Sigmoid colon (tissue), 4 donors: ENCODE measurements at regions not wholly inside any gene's neighbourhood (a gene's known extent, or its start where the extent isn't known, plus 50 kb on each side); places are given as distances from the start of the nearest gene placed in this dataset.

Source experiments
- EP300 ChIP-seq, 4 donors: sonication (generic); formaldehyde crosslinking; IDR thresholded peaks; one replicate each; pipeline ENCODE4 v1.6.1; 2017; ENCODE audit warnings: antibody characterized with exemption in 4 of 4
- POLR2A ChIP-seq, 2 donors: fragments of 450-650 bp; IDR thresholded peaks; one replicate each; pipeline ENCODE4 v1.6.1; 2016; ENCODE audit warnings: antibody characterized with exemption in 2 of 2, mild to moderate bottlenecking in 2 of 2, moderate library complexity in 2 of 2
- POLR2AphosphoS5 ChIP-seq, 4 donors: sonication (generic); formaldehyde crosslinking; IDR thresholded peaks; one replicate each; pipeline ENCODE4 v1.6.1; 2017; ENCODE audit warnings: antibody characterized with exemption in 4 of 4
- TF ChIP-seq, protein P1 (sequence below), 4 experiments: fragments of 450-650 bp in 3 of 4; fragments of 200-600 bp in 1 of 4; IDR thresholded peaks; one replicate each; pipeline ENCODE4 v1.5.1; 2016 to 2019; ENCODE audit warnings: antibody characterized with exemption in 4 of 4, mild to moderate bottlenecking in 3 of 4, moderate library complexity in 2 of 4

DNA sequence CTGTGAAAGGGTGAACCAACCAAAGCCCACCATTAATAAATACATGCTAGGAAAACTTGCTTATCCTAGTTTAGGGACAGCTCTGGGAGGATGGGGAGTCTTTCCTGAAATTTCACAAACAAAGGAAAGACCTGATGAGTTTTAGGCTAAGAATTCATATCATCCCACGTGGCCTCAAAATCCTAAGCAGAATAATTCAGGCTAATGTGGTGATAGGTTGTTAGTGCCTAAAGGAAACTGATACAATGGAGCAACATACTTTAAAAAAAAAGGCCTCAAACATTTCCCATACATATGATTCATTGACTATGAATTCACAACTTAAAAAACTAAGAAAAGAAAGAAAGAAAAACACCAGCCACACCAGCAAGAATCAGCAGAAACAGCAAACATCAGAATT is 126.9 kb upstream of the CNTN4 start:
- TF ChIP-seq, protein P1, sequence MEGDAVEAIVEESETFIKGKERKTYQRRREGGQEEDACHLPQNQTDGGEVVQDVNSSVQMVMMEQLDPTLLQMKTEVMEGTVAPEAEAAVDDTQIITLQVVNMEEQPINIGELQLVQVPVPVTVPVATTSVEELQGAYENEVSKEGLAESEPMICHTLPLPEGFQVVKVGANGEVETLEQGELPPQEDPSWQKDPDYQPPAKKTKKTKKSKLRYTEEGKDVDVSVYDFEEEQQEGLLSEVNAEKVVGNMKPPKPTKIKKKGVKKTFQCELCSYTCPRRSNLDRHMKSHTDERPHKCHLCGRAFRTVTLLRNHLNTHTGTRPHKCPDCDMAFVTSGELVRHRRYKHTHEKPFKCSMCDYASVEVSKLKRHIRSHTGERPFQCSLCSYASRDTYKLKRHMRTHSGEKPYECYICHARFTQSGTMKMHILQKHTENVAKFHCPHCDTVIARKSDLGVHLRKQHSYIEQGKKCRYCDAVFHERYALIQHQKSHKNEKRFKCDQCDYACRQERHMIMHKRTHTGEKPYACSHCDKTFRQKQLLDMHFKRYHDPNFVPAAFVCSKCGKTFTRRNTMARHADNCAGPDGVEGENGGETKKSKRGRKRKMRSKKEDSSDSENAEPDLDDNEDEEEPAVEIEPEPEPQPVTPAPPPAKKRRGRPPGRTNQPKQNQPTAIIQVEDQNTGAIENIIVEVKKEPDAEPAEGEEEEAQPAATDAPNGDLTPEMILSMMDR (IDR thresholded peaks at IDR 0.05): no peak
- TF ChIP-seq EP300 (IDR thresholded peaks at IDR 0.05) (no peak), POLR2A (IDR thresholded peaks at IDR 0.05) (no peak), POLR2AphosphoS5 (IDR thresholded peaks at IDR 0.05) (no peak)
